ENCODE measurements at regions not wholly inside any gene's neighbourhood (a gene's known extent, or its start where the extent isn't known, plus 50 kb on each side); places are given as distances from the start of the nearest gene placed in this dataset.

- TF ChIP-seq POLR2A (IDR thresholded peaks at IDR 0.05) = no peak
- TF ChIP-seq EP300 (IDR thresholded peaks at IDR 0.05) = no peak
- no peak for TF ChIP-seq CTCF (IDR thresholded peaks at IDR 0.05)
These were observed 339.6 kb upstream of the DPYD start for GRCh38 chr1:98260412-98260811.

Data from ovary (tissue), 3 donors.